Neuronal stem cell (in vitro differentiated cells): ENCODE measurements at regions not wholly inside any gene's neighbourhood (a gene's known extent, or its start where the extent isn't known, plus 50 kb on each side); places are given as distances from the start of the nearest gene placed in this dataset.
"Not testable (repeated sequence)": the region's sequence is repeated elsewhere in the genome, so short reads cannot be mapped to it uniquely, and the experiment has no call there.

Source experiments
- DNase-seq: peaks from one replicate; pipeline ENCODE4 v3.0.0-alpha.2; 2013; ENCODE audit warnings: low spot score
- H2AFZ ChIP-seq: one replicate; pipeline ENCODE4 v1.6.1; 2013; ENCODE audit warnings: mild to moderate bottlenecking, low read length, inconsistent platforms
- H2AK5ac ChIP-seq: 2 replicates; pipeline ENCODE4 v1.6.1; 2013; ENCODE audit warnings: low read depth, mild to moderate bottlenecking, inconsistent platforms, low read length, moderate library complexity, mixed read lengths
- H2BK120ac ChIP-seq: 2 replicates; pipeline ENCODE4 v1.6.1; 2013; ENCODE audit warnings: low read depth, mild to moderate bottlenecking, inconsistent platforms, low read length, moderate library complexity, mixed read lengths
- H2BK12ac ChIP-seq: one replicate; pipeline ENCODE4 v1.6.1; 2013; ENCODE audit warnings: low read length, inconsistent platforms
- H2BK15ac ChIP-seq: 2 replicates; pipeline ENCODE4 v1.6.1; 2013; ENCODE audit warnings: mild to moderate bottlenecking, low read length, inconsistent platforms, mixed read lengths
- H2BK5ac ChIP-seq: one replicate; pipeline ENCODE4 v1.6.1; 2013; ENCODE audit warnings: inconsistent platforms, mild to moderate bottlenecking, low read length, moderate library complexity
- H3K14ac ChIP-seq: one replicate; pipeline ENCODE4 v1.6.1; 2013; ENCODE audit warnings: low read length, inconsistent platforms
- H3K18ac ChIP-seq: 2 replicates; pipeline ENCODE4 v1.6.1; 2013; ENCODE audit warnings: low read length, inconsistent platforms
- H3K23ac ChIP-seq: 2 replicates; pipeline ENCODE4 v1.6.1; 2013; ENCODE audit warnings: low read depth, mild to moderate bottlenecking, mixed read lengths, low read length, inconsistent platforms; ENCODE audit not compliant: poor library complexity
- H3K27ac ChIP-seq: replicated peaks from 3 replicates; pipeline ENCODE4 v1.5.1; 2013; ENCODE audit warnings: low read length, inconsistent platforms
- H3K27me3 ChIP-seq, 3 experiments: 2 replicates each; pipeline ENCODE4 v1.6.1; 2013; ENCODE audit warnings: low read length in 3 of 3, mild to moderate bottlenecking in 2 of 3, inconsistent platforms in 1 of 3, low read depth in 1 of 3, mixed read lengths in 1 of 3, moderate library complexity in 1 of 3; ENCODE audit not compliant: control insufficient read depth in 3 of 3, insufficient read depth in 3 of 3
- H3K36me3 ChIP-seq, 2 donors: replicated peaks in 1 of 2; 2 replicates each; pipeline ENCODE4 v1.6.1; 2013; ENCODE audit warnings: low read length in 2 of 2; ENCODE audit not compliant: control insufficient read depth in 2 of 2, insufficient read depth in 2 of 2
- H3K4ac ChIP-seq: 2 replicates; pipeline ENCODE4 v1.6.1; 2013; ENCODE audit warnings: inconsistent platforms, mild to moderate bottlenecking, low read length, moderate library complexity
- H3K4me1 ChIP-seq, 2 donors: 1 replicate in 1 of 2; 2 replicates in 1 of 2; pipeline ENCODE4 v1.6.1; 2013; ENCODE audit warnings: low read length in 2 of 2, low read depth in 1 of 2; ENCODE audit not compliant: control insufficient read depth in 2 of 2, insufficient read depth in 1 of 2
- H3K4me2 ChIP-seq: one replicate; pipeline ENCODE4 v1.6.1; 2013; ENCODE audit warnings: mild to moderate bottlenecking, low read length, inconsistent platforms; ENCODE audit not compliant: insufficient read depth, poor library complexity, severe bottlenecking
- H3K4me3 ChIP-seq, 2 donors: 2 replicates each; pipeline ENCODE4 v1.5.1; 2013; ENCODE audit warnings: low read length in 2 of 2, mild to moderate bottlenecking in 2 of 2, inconsistent platforms in 1 of 2, moderate library complexity in 1 of 2
- H3K79me1 ChIP-seq: one replicate; pipeline ENCODE4 v1.6.1; 2013; ENCODE audit warnings: low read depth, mild to moderate bottlenecking, inconsistent platforms, low read length, moderate library complexity
- H3K9ac ChIP-seq: one replicate; pipeline ENCODE4 v1.6.1; 2013; ENCODE audit warnings: mild to moderate bottlenecking, low read depth, low read length, inconsistent platforms; ENCODE audit not compliant: poor library complexity
- H3K9me3 ChIP-seq, 2 donors: replicated peaks in 1 of 2; 2 replicates each; pipeline versions ENCODE3 to v1.6.1; 2013; ENCODE audit warnings: low read length in 2 of 2, mild to moderate bottlenecking in 2 of 2, inconsistent platforms in 1 of 2, low read depth in 1 of 2, mixed read lengths in 1 of 2, moderate library complexity in 1 of 2; ENCODE audit not compliant: control insufficient read depth in 2 of 2, insufficient read depth in 1 of 2
- H4K8ac ChIP-seq: one replicate; pipeline ENCODE4 v1.6.1; 2013; ENCODE audit warnings: low read depth, mild to moderate bottlenecking, inconsistent platforms, low read length, moderate library complexity
- H4K91ac ChIP-seq: one replicate; pipeline ENCODE4 v1.6.1; 2013; ENCODE audit warnings: low read length, low read depth, mild to moderate bottlenecking, inconsistent platforms; ENCODE audit not compliant: poor library complexity
- WGBS, 2 donors: extraction: QIAGEN DNeasy Blood & Tissue Kit; methylation state at CpG; one replicate each; pipeline ENCODE4 v1.1.7; 2013; ENCODE audit warnings: missing lambda C conversion rate in 2 of 2, mixed read lengths in 1 of 2; ENCODE audit not compliant: insufficient read length in 2 of 2, insufficient replicate concordance in 1 of 2; ENCODE audit errors: extremely low coverage in 2 of 2; 5-methylcytosine and 5-hydroxymethylcytosine counted together

- Histone ChIP-seq H2BK12ac (peak overlapping the region; percentile 95), H2AK5ac (peak overlapping the region; percentile 85), H3K18ac (peak overlapping the region; percentile 38), H2BK15ac (peak overlapping the region; percentile 76), H3K4me1 (peaks cover 14 to 20% of the 10 kb centered on the region in 2 donors), H2BK120ac (peak overlapping the region; percentile 18)
- H3K79me1 ChIP-seq, H3K4ac ChIP-seq, H4K91ac ChIP-seq, H3K9me3 ChIP-seq, H4K8ac ChIP-seq, H3K14ac ChIP-seq, H3K4me2 ChIP-seq, DNase-seq, H3K4me3 ChIP-seq, H3K9ac ChIP-seq, H3K27me3 ChIP-seq, H2AFZ ChIP-seq, H2BK5ac ChIP-seq, H3K36me3 ChIP-seq, H3K23ac ChIP-seq, H3K27ac ChIP-seq: not testable (repeated sequence)
- WGBS, 2 donors: no CpG with 5 or more reads among the region's 19 CpGs
Observed at GRCh38 chr20:48396981-48397861, 430.6 kb downstream of the PREX1 start.

- Histone ChIP-seq H3K27ac (no peak overlapping the region), H3K36me3 (no peaks in the 10 kb centered on the region), H3K4me2 (no peak overlapping the region), H3K23ac (no peak overlapping the region), H4K91ac (no peak overlapping the region), H3K9ac (no peak overlapping the region), H3K4me1 (peaks cover 14 to 20% of the 10 kb centered on the region in 2 donors), H2BK5ac (no peak overlapping the region), H3K18ac (no peak overlapping the region), H3K9me3 (peaks cover 5 to 8% of the 10 kb centered on the region in 2 donors), H2BK12ac (no peak overlapping the region), H2BK15ac (no peak overlapping the region), H3K4ac (no peak overlapping the region), H3K4me3 (no peak overlapping the region), H3K14ac (no peak overlapping the region), H2BK120ac (no peak overlapping the region), H4K8ac (no peak overlapping the region), H2AK5ac (no peak overlapping the region), H3K27me3 (peaks cover 0 to 2% (median 0%) of the 10 kb centered on the region in 3 experiments), H3K79me1 (no peaks in the 10 kb centered on the region), H2AFZ (no peak overlapping the region)
- no CpG with 5 or more reads among the region's 9 CpGs for WGBS, 2 donors
- DNase-seq: no peak
Observed at GRCh38 chr20:48395816-48396546, 431.8 kb downstream of the PREX1 start.

GRCh38 chr20:48394415-48395081 is 433.3 kb downstream of the PREX1 start:
- peak overlapping the region; percentile 58 for H3K18ac ChIP-seq

More at GRCh38 chr20:48394415-48395081, 433.3 kb downstream of the PREX1 start:
- no peaks in the 10 kb centered on the region for H3K36me3 ChIP-seq
- peaks cover 0 to 3% (median 0%) of the 10 kb centered on the region in 3 experiments for H3K27me3 ChIP-seq
- no peak overlapping the region for H4K8ac ChIP-seq
- no peaks in the 10 kb centered on the region for H3K79me1 ChIP-seq
- no peak overlapping the region for H3K4me2 ChIP-seq
- H3K27ac ChIP-seq: no peak overlapping the region
- no peak overlapping the region for H3K4ac ChIP-seq
- peak overlapping the region; percentile 53 for H2BK15ac ChIP-seq
- no peak overlapping the region for H2AFZ ChIP-seq
- WGBS, 2 donors: no CpG with 5 or more reads among the region's 9 CpGs
- H3K4me3 ChIP-seq: no peak overlapping the region
- H2BK5ac ChIP-seq: no peak overlapping the region
- H2AK5ac ChIP-seq: peak overlapping the region; percentile 71
- H2BK12ac ChIP-seq: no peak overlapping the region
- H2BK120ac ChIP-seq: no peak overlapping the region
- no peak overlapping the region for H3K14ac ChIP-seq
- H3K9ac ChIP-seq: peak overlapping the region; percentile 5
- no peak overlapping the region for H4K91ac ChIP-seq
- H3K4me1 ChIP-seq: peaks cover 10 to 15% of the 10 kb centered on the region in 2 donors
- no peak overlapping the region for H3K23ac ChIP-seq
- peaks cover 5 to 8% of the 10 kb centered on the region in 2 donors for H3K9me3 ChIP-seq
- DNase-seq: no peak
